ENCODE measurements at regions not wholly inside any gene's neighbourhood (a gene's known extent, or its start where the extent isn't known, plus 50 kb on each side); places are given as distances from the start of the nearest gene placed in this dataset.

DNA sequence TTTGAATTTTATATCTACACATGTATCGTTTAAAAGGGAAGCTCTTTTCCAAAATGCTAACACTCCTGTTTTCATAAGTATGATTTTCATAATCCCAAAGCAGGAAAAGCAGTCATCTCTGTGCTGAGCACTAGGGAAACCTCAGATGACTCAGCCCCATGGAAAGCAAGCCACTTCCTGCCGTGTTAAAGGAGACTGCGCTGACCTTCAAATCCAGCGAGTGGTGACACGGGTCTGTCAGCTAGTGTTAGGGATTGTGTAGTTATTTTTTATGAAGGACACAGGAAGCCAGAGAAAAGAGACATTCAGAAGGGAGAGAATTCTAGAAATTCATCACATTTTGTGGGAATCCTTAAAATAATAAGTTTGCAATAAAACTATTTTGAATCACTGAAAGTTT, 57.0 kb upstream of the CD93 start (continued):
- TF ChIP-seq ZNF354B (CRISPR knock-in tag; IDR thresholded peaks at IDR 0.05) (no peak), ZNF408 (CRISPR knock-in tag; IDR thresholded peaks at IDR 0.05; ENCODE audit: low read depth) (no peak), TCF7L2 (IDR thresholded peaks at IDR 0.05; ENCODE audit: low read depth, low read length) (no peak), RBM34 (IDR thresholded peaks at IDR 0.05; ENCODE audit: borderline replicate concordance, insufficient read depth, low read length) (no peak), MAFG (tag; conservative IDR thresholded peaks at IDR 0.05) (peak; percentile 60), CC2D1A (IDR thresholded peaks at IDR 0.05) (no peak), CBFA2T2 (conservative IDR thresholded peaks at IDR 0.05) (no peak), SAFB (IDR thresholded peaks at IDR 0.05; ENCODE audit: borderline replicate concordance, low read depth, low read length) (no peak), NR2C1 (IDR thresholded peaks at IDR 0.05) (no peak), NR2C1 (tag; IDR thresholded peaks at IDR 0.05) (peak; percentile 11; the same call in 1 of the 2 replicates), LCOR (CRISPR knock-in tag; IDR thresholded peaks at IDR 0.05) (no peak), MEIS2 (IDR thresholded peaks at IDR 0.05; ENCODE audit: partially characterized antibody) (peak; percentile 56), PTTG1 (tag; IDR thresholded peaks at IDR 0.05; ENCODE audit: low read depth) (0 out of 2 replicates have a peak, but pooled peaks have one; percentile 7), SMAD4 (CRISPR knock-in tag; conservative IDR thresholded peaks at IDR 0.05) (no peak), ESRRB (CRISPR knock-in tag; IDR thresholded peaks at IDR 0.05; ENCODE audit: borderline replicate concordance) (no peak), MCM7 (IDR thresholded peaks at IDR 0.05) (no peak), SETDB1 (IDR thresholded peaks at IDR 0.05; ENCODE audit: low read length) (no peak), STAT5B (CRISPR knock-in tag; IDR thresholded peaks at IDR 0.05) (no peak), SMARCA5 (IDR thresholded peaks at IDR 0.05) (no peak), HMG20B (CRISPR knock-in tag; IDR thresholded peaks at IDR 0.05) (no peak), FOXJ3 (CRISPR knock-in tag; IDR thresholded peaks at IDR 0.05) (no peak), CXXC5 (CRISPR knock-in tag; IDR thresholded peaks at IDR 0.05) (no peak), SP2 (IDR thresholded peaks at IDR 0.05; ENCODE audit: extremely low read depth, low read depth, low read length, poor library complexity, severe bottlenecking) (no peak)
- TF ChIP-seq, protein P1, sequence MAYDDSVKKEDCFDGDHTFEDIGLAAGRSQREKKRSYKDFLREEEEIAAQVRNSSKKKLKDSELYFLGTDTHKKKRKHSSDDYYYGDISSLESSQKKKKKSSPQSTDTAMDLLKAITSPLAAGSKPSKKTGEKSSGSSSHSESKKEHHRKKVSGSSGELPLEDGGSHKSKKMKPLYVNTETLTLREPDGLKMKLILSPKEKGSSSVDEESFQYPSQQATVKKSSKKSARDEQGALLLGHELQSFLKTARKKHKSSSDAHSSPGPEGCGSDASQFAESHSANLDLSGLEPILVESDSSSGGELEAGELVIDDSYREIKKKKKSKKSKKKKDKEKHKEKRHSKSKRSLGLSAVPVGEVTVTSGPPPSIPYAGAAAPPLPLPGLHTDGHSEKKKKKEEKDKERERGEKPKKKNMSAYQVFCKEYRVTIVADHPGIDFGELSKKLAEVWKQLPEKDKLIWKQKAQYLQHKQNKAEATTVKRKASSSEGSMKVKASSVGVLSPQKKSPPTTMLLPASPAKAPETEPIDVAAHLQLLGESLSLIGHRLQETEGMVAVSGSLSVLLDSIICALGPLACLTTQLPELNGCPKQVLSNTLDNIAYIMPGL (CRISPR knock-in tag; IDR thresholded peaks at IDR 0.05): no peak
- TF ChIP-seq, protein P2, sequence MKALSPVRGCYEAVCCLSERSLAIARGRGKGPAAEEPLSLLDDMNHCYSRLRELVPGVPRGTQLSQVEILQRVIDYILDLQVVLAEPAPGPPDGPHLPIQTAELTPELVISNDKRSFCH (CRISPR knock-in tag; IDR thresholded peaks at IDR 0.05): no peak
- TF ChIP-seq, protein P2 (tag; IDR thresholded peaks at IDR 0.05): no peak
- TF ChIP-seq, protein P3, sequence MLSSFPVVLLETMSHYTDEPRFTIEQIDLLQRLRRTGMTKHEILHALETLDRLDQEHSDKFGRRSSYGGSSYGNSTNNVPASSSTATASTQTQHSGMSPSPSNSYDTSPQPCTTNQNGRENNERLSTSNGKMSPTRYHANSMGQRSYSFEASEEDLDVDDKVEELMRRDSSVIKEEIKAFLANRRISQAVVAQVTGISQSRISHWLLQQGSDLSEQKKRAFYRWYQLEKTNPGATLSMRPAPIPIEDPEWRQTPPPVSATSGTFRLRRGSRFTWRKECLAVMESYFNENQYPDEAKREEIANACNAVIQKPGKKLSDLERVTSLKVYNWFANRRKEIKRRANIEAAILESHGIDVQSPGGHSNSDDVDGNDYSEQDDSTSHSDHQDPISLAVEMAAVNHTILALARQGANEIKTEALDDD (IDR thresholded peaks at IDR 0.05): peak; percentile 47; the same call in 1 of the 2 replicates
- TF ChIP-seq, protein P4, sequence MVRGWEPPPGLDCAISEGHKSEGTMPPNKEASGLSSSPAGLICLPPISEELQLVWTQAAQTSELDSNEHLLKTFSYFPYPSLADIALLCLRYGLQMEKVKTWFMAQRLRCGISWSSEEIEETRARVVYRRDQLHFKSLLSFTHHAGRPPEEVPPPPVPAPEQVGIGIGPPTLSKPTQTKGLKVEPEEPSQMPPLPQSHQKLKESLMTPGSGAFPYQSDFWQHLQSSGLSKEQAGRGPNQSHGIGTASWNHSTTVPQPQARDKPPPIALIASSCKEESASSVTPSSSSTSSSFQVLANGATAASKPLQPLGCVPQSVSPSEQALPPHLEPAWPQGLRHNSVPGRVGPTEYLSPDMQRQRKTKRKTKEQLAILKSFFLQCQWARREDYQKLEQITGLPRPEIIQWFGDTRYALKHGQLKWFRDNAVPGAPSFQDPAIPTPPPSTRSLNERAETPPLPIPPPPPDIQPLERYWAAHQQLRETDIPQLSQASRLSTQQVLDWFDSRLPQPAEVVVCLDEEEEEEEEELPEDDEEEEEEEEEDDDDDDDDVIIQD (CRISPR knock-in tag; IDR thresholded peaks at IDR 0.05): no peak
